ENCODE measurements at regions not wholly inside any gene's neighbourhood (a gene's known extent, or its start where the extent isn't known, plus 50 kb on each side); places are given as distances from the start of the nearest gene placed in this dataset.

- TF ChIP-seq MXD4 (CRISPR knock-in tag; IDR thresholded peaks at IDR 0.05; ENCODE audit: borderline replicate concordance) (no peak), IRF2 (CRISPR knock-in tag; IDR thresholded peaks at IDR 0.05; ENCODE audit: borderline replicate concordance, low read depth) (no peak), CREM (CRISPR knock-in tag; IDR thresholded peaks at IDR 0.05) (no peak), CTCF (IDR thresholded peaks at IDR 0.05) (no peak), ZNF317 (CRISPR knock-in tag; IDR thresholded peaks at IDR 0.05; ENCODE audit: borderline replicate concordance, low read depth) (no peak), FOXP4 (CRISPR knock-in tag; IDR thresholded peaks at IDR 0.05) (no peak), SMAD4 (CRISPR knock-in tag; IDR thresholded peaks at IDR 0.05) (no peak), ZNF232 (CRISPR knock-in tag; IDR thresholded peaks at IDR 0.05) (no peak), ZNF281 (CRISPR knock-in tag; IDR thresholded peaks at IDR 0.05) (no peak), ZNF396 (CRISPR knock-in tag; IDR thresholded peaks at IDR 0.05; ENCODE audit: borderline replicate concordance) (no peak), ATF3 (CRISPR knock-in tag; conservative IDR thresholded peaks at IDR 0.05) (no peak), SP1 (CRISPR knock-in tag; conservative IDR thresholded peaks at IDR 0.05) (no peak)
These were observed 204.1 kb downstream of the IL15 start for GRCh38 chr4:141840299-141840986.
